Parathyroid adenoma (tissue), 2 donors: ENCODE measurements at regions not wholly inside any gene's neighbourhood (a gene's known extent, or its start where the extent isn't known, plus 50 kb on each side); places are given as distances from the start of the nearest gene placed in this dataset.
A peak's percentile ranks its signal among the peaks of the same experiment; 100 is the strongest.

Experiments
- H2AFZ ChIP-seq: fragments of 300-600 bp; sonication (generic); one replicate; pipeline ENCODE4 v1.7.0; 2017; ENCODE audit warnings: antibody characterized with exemption, mild to moderate bottlenecking
- H3K27ac ChIP-seq: fragments of 300-600 bp; sonication (generic); one replicate; pipeline ENCODE4 v1.7.0; 2017
- H3K27me3 ChIP-seq: fragments of 300-600 bp; sonication (generic); one replicate; pipeline ENCODE4 v1.7.0; 2017; ENCODE audit warnings: low read length; ENCODE audit not compliant: control insufficient read depth, insufficient read depth
- H3K36me3 ChIP-seq: fragments of 300-600 bp; sonication (generic); one replicate; pipeline ENCODE4 v1.7.0; 2017; ENCODE audit warnings: low read length; ENCODE audit not compliant: control insufficient read depth, insufficient read depth
- H3K4me1 ChIP-seq: fragments of 300-600 bp; sonication (generic); one replicate; pipeline ENCODE4 v1.7.0; 2017; ENCODE audit warnings: control low read depth
- H3K4me2 ChIP-seq: fragments of 300-600 bp; sonication (generic); one replicate; pipeline ENCODE4 v1.7.0; 2017; ENCODE audit warnings: low read length
- H3K4me3 ChIP-seq: fragments of 300-600 bp; sonication (generic); one replicate; pipeline ENCODE4 v1.7.0; 2017; ENCODE audit warnings: low read depth, low read length
- H3K79me2 ChIP-seq: fragments of 300-600 bp; sonication (generic); one replicate; pipeline ENCODE4 v1.7.0; 2017; ENCODE audit warnings: control low read depth
- H3K9ac ChIP-seq: fragments of 300-600 bp; sonication (generic); one replicate; pipeline ENCODE4 v1.7.0; 2017; ENCODE audit warnings: mild to moderate bottlenecking
- H3K9me3 ChIP-seq: fragments of 300-600 bp; sonication (generic); one replicate; pipeline ENCODE4 v1.7.0; 2017; ENCODE audit warnings: low read length; ENCODE audit not compliant: control insufficient read depth
- CTCF ChIP-seq: fragments of 300-600 bp; sonication (generic); IDR thresholded peaks from one replicate; pipeline ENCODE4 v1.7.0; 2017; ENCODE audit warnings: antibody characterized with exemption, mild to moderate bottlenecking
- donor health status: primary hyperparathyroidism.

- Histone ChIP-seq H3K27ac (no peak overlapping the region), H3K4me2 (no peak overlapping the region), H2AFZ (no peak overlapping the region), H3K9me3 (no peaks in the 10 kb centered on the region), H3K4me3 (no peak overlapping the region), H3K4me1 (no peaks in the 10 kb centered on the region), H3K9ac (no peak overlapping the region), H3K79me2 (no peaks in the 10 kb centered on the region), H3K36me3 (no peaks in the 10 kb centered on the region), H3K27me3 (no peaks in the 10 kb centered on the region)
- no peak for TF ChIP-seq CTCF
Observed at GRCh38 chr1:235043234-235043633, 85.4 kb downstream of the TOMM20 start.

- Histone ChIP-seq H3K27me3 (no peaks in the 10 kb centered on the region), H3K27ac (no peak overlapping the region), H2AFZ (no peak overlapping the region), H3K9me3 (no peaks in the 10 kb centered on the region), H3K79me2 (no peaks in the 10 kb centered on the region), H3K4me2 (no peak overlapping the region), H3K9ac (no peak overlapping the region), H3K4me1 (no peaks in the 10 kb centered on the region), H3K36me3 (no peaks in the 10 kb centered on the region), H3K4me3 (no peak overlapping the region)
- TF ChIP-seq CTCF, result no peak
Observed at GRCh38 chr1:235038701-235039100, 89.9 kb downstream of the TOMM20 start.

- no peak overlapping the region for H2AFZ ChIP-seq
- no peak for TF ChIP-seq CTCF
- H3K36me3 ChIP-seq, result no peaks in the 10 kb centered on the region
- no peak overlapping the region for H3K4me3 ChIP-seq
- no peaks in the 10 kb centered on the region for H3K4me1 ChIP-seq
- H3K9ac ChIP-seq, result no peak overlapping the region
- H3K4me2 ChIP-seq, result no peak overlapping the region
- H3K9me3 ChIP-seq, result no peaks in the 10 kb centered on the region
- H3K27ac ChIP-seq, result no peak overlapping the region
- H3K27me3 ChIP-seq, result no peaks in the 10 kb centered on the region
- no peaks in the 10 kb centered on the region for H3K79me2 ChIP-seq
Observed at GRCh38 chr1:235035928-235036327, 92.7 kb downstream of the TOMM20 start.

GRCh38 chr1:235030919-235031596, 97.6 kb downstream of the TOMM20 start:
- Histone ChIP-seq H3K4me1 (no peaks in the 10 kb centered on the region), H2AFZ (no peak overlapping the region), H3K9ac (no peak overlapping the region), H3K79me2 (no peaks in the 10 kb centered on the region), H3K9me3 (no peaks in the 10 kb centered on the region), H3K27me3 (no peaks in the 10 kb centered on the region), H3K4me3 (no peak overlapping the region), H3K36me3 (no peaks in the 10 kb centered on the region), H3K4me2 (no peak overlapping the region), H3K27ac (peak overlapping the region; percentile 13)
- TF ChIP-seq CTCF, result no peak

- H3K36me3 ChIP-seq, result no peaks in the 10 kb centered on the region
- H3K79me2 ChIP-seq, result no peaks in the 10 kb centered on the region
- H3K9ac ChIP-seq, result no peak overlapping the region
- H3K4me3 ChIP-seq, result no peak overlapping the region
- no peaks in the 10 kb centered on the region for H3K4me1 ChIP-seq
- no peak overlapping the region for H2AFZ ChIP-seq
- H3K27me3 ChIP-seq, result no peaks in the 10 kb centered on the region
- H3K4me2 ChIP-seq, result no peak overlapping the region
- no peak overlapping the region for H3K27ac ChIP-seq
- H3K9me3 ChIP-seq, result no peaks in the 10 kb centered on the region
- no peak for TF ChIP-seq CTCF
Observed at GRCh38 chr1:235027862-235028250, 100.8 kb downstream of the TOMM20 start.
